AG20443 (cell line): ENCODE measurements at regions not wholly inside any gene's neighbourhood (a gene's known extent, or its start where the extent isn't known, plus 50 kb on each side); places are given as distances from the start of the nearest gene placed in this dataset.
"Not testable (repeated sequence)": the region's sequence is repeated elsewhere in the genome, so short reads cannot be mapped to it uniquely, and the experiment has no call there.

Experiments
- DNase-seq: peaks from one replicate; pipeline ENCODE4 v3.0.0; 2012; ENCODE audit warnings: low spot score, mixed read lengths

DNA sequence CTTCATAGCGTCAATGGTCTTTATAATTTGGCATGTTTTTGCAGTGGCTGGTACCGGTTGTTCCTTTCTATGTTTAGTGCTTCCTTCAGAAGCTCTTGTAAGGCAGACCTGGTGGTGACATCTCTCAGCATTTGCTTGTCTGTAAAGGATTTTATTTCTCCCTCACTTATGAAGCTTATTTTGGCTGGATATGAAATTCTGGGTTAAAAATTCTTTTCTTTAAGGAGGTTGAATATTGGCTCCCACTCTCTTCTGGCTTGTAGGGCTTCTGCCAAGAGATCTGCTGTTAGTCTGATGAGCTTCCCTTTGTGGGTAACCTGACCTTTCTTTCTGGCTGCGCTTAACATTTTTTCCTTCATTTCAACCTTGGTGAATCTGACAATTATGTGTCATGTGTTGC lies 250.0 kb upstream of the CTNNB1 start:
- DNase-seq: not testable (repeated sequence)

- DNase-seq: no peak
Observed at GRCh38 chr3:40951636-40952035, 247.7 kb upstream of the CTNNB1 start.

- DNase-seq: no peak
Observed at GRCh38 chr3:40961104-40961857, 238.0 kb upstream of the CTNNB1 start.

DNA sequence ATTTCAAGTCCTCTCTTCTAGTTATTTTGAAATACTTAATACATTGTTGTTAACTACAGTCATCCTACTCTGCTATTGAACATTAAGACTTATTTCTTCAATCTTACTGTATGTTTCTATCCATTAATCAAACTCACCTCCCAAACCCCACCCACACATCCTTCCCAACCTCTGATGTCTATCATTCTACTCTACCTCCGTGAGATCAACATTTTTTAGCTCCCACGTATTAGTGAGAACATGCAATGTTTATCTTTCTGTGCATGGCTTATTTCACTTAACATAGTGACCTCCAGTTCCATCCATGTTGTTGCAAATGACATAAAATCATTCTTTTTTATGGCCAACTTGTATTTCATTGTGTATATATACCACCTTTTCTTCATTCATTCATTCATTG lies 236.6 kb upstream of the CTNNB1 start:
- DNase-seq: no peak

GRCh38 chr3:40968666-40969065 lies 230.6 kb upstream of the CTNNB1 start:
- no peak for DNase-seq

DNA sequence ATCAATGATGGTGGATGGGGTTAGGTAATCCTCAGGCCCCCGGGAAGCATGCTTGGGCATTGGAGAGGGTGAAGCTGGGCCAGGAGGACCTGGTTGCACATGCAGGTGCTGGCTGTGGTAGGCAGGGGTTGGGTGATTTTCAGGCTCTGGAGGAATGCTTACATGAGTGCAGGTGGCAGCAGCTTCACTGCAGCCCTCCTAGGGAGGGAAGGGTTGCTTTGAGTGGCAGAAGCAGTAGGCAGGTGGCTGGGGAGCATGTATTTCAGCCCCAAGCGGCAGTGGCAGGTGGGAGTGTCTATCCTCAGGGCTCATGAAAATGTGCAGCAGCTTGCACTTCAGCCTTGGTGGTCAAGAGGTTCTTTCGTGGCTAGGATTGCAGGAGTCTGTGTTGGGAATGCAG lies 230.0 kb upstream of the CTNNB1 start:
- DNase-seq: no peak

DNA sequence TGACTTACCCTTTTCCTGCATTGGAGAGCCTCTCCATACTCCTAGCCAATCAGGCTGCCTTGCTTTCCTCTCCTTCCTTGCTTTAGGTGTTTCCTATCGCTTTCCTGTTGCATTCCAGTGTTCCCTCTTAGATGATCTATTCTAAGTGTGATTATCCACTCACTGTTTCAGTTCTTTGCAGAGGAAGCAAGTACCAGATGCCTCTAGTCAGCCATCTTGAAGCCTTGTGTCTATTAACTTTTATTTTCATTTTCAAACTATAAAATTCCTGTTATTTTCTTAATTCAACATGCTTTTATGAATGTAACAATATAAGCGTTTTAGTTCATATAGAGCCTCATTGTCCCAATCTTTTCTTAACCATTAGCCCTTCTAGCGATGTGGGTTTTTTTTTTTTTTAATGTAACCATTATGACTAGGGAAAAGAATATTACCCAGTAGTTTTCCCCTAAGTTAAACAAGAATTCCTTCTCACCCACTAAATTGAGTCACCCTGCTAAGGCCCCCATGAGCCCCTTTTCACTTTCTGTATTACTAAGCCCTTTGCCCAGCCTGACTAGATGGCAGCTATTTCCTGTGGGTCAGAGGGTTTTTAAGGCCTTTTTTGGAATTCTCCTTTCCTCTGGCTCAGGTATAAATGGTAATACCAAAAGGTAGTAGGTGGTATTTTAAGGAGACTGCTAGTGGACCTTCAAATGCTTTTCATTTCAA lies 229.4 kb upstream of the CTNNB1 start:
- DNase-seq: no peak

- DNase-seq: peak; percentile 76
Observed at GRCh38 chr3:40971191-40972168, 227.8 kb upstream of the CTNNB1 start.

DNA sequence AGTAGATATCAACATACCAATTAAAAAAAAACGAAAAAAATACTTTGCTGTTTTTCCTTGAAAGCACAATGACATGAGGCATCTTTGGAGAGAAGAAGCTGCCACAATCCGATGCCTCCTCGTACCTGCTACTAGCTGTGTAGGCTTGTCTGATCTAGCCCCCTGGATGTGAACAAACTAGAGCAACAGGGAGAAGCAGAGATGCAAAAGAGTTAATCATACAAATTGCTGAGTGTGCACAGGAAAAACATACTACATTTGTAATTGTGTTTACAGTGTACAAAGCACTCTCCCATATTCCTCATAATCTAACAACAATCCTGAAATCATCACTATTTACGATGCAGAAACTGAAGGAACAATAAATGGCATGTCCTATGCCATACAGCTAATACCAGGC lies 227.0 kb upstream of the CTNNB1 start:
- DNase-seq: no peak

DNA sequence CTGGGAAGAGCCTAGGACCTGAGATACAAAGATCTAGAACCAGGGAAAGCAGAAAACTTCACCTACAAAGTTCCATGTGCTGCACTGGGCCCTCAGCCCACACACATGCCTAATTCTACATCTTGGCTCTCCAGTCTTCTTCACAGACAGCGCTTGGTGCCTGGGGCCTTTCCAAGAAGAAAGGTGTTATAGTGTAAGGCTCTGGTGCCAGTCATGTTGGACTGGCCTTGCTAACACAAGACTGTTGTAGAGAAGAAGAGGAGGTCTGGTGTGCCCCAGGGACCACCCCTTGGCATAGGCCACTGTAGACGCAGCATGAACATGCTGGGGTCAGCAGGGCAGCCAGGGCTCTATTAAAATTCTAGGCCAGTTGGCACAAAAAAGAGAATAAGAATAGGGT lies 226.2 kb upstream of the CTNNB1 start:
- no peak for DNase-seq

DNA sequence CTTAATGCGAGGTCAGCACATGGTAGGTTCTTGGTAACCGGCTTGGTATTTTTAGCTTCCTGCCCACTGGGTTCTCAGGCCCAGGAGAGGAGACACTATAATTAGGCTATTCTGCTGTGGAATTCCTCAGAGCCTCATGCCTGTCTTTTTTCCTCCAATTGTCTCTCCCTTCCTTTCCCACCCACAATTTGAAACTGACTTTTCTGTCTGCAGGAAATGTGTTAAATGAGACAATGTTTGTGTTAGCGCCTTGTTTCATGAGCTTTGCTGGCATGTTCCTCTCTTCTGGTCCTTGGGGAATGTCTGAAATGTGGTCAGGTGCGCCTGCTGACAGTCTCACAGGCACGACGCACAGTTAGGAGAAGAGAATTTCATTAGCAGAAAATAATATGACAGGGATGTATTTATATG lies 223.6 kb upstream of the CTNNB1 start:
- no peak for DNase-seq

- no peak for DNase-seq
Observed at GRCh38 chr3:40976241-40976640, 223.1 kb upstream of the CTNNB1 start.

DNA sequence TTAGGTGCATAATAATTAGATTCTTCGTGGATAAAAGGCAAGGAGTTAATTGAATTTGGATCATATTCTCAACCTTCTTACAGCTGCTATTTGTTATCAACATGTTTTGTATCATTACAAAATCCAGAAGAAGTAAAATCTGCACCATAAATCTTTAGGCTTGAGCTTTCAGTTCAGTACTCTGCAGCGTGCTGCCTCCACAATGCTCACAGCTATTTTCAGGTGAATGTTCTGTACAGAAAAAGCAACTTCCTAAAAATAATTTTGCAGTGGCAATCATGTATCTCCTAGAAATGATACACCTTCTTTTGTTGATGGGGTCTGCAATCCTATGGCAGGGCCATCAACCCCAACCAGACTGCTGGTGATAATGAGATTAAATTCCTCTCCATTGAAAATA lies 220.9 kb upstream of the CTNNB1 start:
- DNase-seq: no peak

DNA sequence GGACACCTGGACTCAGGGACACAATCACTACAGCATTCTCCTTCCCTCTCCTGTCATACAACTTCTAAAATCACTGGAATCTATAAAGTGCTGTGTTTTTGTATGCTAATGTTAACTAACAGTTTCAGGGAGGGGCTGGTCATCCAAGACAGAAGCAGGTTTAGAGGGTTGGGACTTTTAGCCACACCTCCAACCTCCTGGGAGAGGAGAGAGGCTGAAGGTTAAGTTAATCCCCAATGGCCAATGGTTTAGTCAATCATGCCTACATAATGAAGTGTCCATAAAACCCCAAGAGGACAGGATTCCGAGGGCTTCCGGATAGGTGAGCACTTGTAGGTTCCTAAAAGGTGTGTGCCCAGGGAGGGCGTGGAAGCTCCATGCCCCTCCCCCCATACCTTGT lies 219.3 kb upstream of the CTNNB1 start:
- no peak for DNase-seq

DNA sequence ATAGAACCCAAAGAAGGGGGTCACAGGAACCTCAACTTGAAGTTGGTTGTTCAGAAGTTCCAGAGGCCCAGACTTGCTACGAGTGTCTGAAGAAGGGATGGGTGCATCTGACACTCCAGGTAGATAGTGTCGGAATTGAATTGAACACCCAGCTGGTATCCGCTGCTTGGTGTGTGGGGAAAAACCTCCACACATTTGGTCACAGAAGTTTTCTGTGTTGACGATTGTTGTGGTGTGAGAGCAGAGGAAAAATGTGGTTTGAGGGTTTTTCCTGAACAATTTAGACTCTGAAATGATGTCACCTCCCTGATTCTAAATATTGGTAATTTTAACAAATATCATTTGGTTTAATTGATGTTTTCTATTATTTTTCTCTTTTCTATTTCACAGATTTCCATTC lies 218.8 kb upstream of the CTNNB1 start:
- no peak for DNase-seq

DNA sequence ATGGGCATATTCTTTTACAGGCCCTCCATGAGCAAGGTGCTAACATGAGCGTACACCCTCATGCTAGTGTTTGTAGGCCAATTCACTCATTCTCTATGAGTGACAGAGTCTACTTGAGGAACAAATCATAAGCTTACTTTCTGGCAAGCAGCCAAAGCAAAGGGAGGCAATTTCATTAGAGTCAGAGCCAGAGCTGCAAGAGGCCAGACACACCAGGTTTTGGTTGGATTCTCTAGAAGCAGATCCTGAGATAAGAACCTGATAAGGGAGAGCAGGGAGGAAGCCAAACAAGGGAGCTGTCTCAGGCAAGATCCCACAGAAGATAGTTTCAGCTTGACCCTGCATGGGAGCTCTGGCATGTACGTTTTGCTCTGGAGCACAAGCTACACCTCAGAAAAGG lies 214.1 kb upstream of the CTNNB1 start:
- DNase-seq: no peak

GRCh38 chr3:40988468-40988867 lies 210.8 kb upstream of the CTNNB1 start:
- DNase-seq: no peak

DNA sequence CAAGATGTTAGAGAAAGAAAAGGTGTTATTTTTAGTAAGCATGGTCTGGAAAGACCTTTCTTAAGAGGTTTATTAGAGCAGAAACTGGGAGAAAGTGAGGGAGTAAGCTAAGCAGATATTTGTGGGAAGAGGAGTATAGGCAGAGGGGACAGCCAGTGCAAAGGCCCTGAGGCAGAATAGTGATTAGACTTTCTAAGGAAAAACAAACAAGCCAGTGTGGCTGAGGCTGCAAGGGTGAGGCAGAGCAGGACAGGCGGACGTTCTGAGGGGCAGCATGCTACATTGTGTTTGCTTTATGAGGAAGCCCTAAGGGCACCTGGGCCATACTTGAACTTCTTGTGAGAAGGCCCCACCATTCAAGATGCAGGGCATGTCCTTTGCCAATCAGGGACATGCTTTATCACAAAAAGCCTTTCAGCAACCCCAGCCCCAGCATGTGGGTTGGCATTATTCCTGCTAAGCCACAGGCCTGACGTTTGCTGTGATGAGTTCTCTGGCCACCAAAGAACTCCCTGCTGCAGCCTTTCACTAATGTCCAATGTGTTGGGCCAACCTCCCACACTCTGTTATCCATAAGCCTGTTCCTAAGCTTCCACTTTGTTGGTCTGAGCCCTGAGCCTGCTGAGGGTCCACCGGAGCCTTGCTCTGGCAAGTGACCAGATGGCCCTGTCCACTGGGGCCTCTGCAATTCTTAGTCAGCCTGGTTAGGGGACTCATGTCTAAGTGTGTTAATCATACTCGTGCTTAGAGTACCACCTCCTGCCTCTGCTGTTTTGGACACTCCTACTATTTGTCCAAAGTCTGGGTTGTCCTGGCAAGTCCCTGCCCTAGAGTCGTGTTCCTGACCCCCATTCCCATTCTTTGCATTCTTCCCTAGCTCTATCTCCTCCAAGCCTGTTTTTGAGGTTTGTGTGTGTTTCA lies 209.9 kb upstream of the CTNNB1 start:
- no peak for DNase-seq

DNA sequence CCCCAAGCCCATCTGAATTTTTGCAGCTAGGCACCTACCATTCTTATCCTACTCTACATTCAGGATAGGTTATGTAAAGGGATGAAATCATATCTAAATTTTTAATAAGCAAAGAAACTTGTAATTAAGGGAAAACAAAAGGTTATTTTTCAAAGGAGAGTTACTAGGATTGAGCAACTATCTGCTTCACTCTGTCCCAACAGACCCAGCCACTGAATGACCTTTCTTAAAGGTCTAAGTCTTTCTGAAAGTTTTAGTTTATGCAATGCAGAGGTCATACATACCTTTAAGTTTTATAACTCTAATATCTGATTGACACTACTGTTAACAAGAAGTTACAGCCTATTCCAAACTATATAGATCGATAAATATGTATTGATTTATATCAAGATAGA lies 209.2 kb upstream of the CTNNB1 start:
- DNase-seq: no peak

GRCh38 chr3:40992023-40992422 lies 207.3 kb upstream of the CTNNB1 start:
- no peak for DNase-seq

- no peak for DNase-seq
Observed at GRCh38 chr3:40994611-40995010, 204.7 kb upstream of the CTNNB1 start.

- no peak for DNase-seq
Observed at GRCh38 chr3:40995271-40995670, 204.0 kb upstream of the CTNNB1 start.
